Calu3 (cell line): ENCODE measurements at regions not wholly inside any gene's neighbourhood (a gene's known extent, or its start where the extent isn't known, plus 50 kb on each side); places are given as distances from the start of the nearest gene placed in this dataset.
A peak's percentile ranks its signal among the peaks of the same experiment; 100 is the strongest.

Experiments
- BruUV-seq: library from RNA; stranded (reverse); fragments of 400-500 nt; replicated peaks from 2 replicates; lab custom pipeline; 2021; lab: Mats Ljungman, UMichigan
- CTCF ChIA-PET: fragments of 300-600 bp; sonication (Branson Sonifier 250); formaldehyde crosslinking; loops from one replicate; lab custom pipeline; 2022; ENCODE audit warnings: antibody characterized with exemption; lab: Charles Lee
- DNase-seq: peaks from one replicate; pipeline ENCODE4 v3.0.0; 2022
- H3K27ac Mint-ChIP-seq: one replicate; pipeline ENCODE4 v1.8.0; 2022; ENCODE audit warnings: mixed read lengths; ENCODE audit not compliant: unreplicated experiment
- H3K27me3 Mint-ChIP-seq: one replicate; pipeline ENCODE4 v1.8.0; 2022; ENCODE audit warnings: mixed read lengths; ENCODE audit not compliant: unreplicated experiment
- H3K36me3 Mint-ChIP-seq: one replicate; pipeline ENCODE4 v1.8.0; 2022; ENCODE audit warnings: mild to moderate bottlenecking, moderate library complexity, mixed read lengths; ENCODE audit not compliant: insufficient read depth, unreplicated experiment
- H3K4me1 Mint-ChIP-seq: one replicate; pipeline ENCODE4 v1.8.0; 2022; ENCODE audit warnings: mild to moderate bottlenecking, low read depth, mixed read lengths; ENCODE audit not compliant: unreplicated experiment
- H3K4me3 Mint-ChIP-seq: one replicate; pipeline ENCODE4 v1.8.0; 2022; ENCODE audit warnings: mild to moderate bottlenecking, low read depth, moderate library complexity, mixed read lengths; ENCODE audit not compliant: unreplicated experiment
- H3K9me3 Mint-ChIP-seq: one replicate; pipeline ENCODE4 v1.8.0; 2022; ENCODE audit warnings: low read depth, mixed read lengths; ENCODE audit not compliant: unreplicated experiment
- intact Hi-C: fragments of 100-400 bp; cut with micrococcal nuclease; formaldehyde crosslinking; loops from one replicate; pipeline ENCODE4 v1.10.0; 2022; ENCODE audit not compliant: unreplicated experiment
- TF ChIP-seq, protein P1 (sequence below): fragments of 200-600 bp; IDR thresholded peaks from one replicate; pipeline ENCODE4 v1.8.0; 2022; ENCODE audit warnings: antibody characterized with exemption; ENCODE audit not compliant: unreplicated experiment

DNA sequence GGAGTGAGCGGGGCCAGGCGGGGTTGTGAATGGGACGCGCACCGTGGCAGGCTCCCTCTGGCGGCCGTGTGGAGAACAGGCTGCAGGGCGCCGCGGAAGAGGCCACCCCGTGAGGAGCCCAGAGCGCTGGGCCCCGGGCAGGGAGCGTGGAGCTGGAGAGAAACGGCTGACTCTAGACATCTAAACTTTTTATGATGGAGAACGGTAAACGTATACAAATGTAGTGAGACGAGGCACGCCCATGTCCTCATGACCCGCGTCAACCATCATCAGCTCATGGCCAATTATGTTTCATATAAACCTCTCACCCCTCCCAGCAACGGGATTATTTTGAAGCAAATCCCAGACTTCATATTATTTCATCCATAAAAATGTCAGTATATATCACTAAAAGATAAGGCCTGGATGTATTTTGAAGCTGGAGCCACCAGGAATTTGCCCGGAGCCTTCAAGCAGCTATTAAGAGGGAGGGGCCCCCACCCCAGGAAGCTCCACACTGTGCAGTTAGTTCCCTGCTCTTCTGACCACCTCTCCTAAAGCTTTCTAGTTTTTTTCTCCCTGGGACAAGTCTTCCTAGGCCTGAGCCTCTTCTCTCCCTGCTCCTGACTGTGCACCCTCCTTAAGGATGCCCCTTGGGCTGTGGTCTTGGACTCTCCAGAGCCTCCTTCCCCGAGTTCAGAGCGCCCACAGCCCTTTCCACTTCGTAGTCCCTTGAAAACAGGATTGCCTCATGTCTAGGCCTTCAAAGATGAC is 149.5 kb downstream of the SMAD6 start:
- Mint-ChIP-seq H3K27me3 (peaks cover 8% of the 10 kb centered on the region), H3K4me1 (peaks cover 17% of the 10 kb centered on the region), H3K4me3 (no peak overlapping the region), H3K27ac (no peak overlapping the region), H3K36me3 (peaks cover 3% of the 10 kb centered on the region), H3K9me3 (no peaks in the 10 kb centered on the region)
- TF ChIP-seq, protein P1, sequence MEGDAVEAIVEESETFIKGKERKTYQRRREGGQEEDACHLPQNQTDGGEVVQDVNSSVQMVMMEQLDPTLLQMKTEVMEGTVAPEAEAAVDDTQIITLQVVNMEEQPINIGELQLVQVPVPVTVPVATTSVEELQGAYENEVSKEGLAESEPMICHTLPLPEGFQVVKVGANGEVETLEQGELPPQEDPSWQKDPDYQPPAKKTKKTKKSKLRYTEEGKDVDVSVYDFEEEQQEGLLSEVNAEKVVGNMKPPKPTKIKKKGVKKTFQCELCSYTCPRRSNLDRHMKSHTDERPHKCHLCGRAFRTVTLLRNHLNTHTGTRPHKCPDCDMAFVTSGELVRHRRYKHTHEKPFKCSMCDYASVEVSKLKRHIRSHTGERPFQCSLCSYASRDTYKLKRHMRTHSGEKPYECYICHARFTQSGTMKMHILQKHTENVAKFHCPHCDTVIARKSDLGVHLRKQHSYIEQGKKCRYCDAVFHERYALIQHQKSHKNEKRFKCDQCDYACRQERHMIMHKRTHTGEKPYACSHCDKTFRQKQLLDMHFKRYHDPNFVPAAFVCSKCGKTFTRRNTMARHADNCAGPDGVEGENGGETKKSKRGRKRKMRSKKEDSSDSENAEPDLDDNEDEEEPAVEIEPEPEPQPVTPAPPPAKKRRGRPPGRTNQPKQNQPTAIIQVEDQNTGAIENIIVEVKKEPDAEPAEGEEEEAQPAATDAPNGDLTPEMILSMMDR = peak; percentile 89
- no TSS peak for BruUV-seq
- peak; percentile 92 for DNase-seq
- CTCF ChIA-PET = interaction anchor here (0.5 to 4.4 kb wide), 24 partner anchors 9 to 298 kb away, joined by 3 to 38 read pairs (median 6); partner anchors contain the start of gene SMAD6
- intact Hi-C loops = loop anchor here (5.0 kb wide), 3 partner anchors 79 to 234 kb away; no protein-coding TSS in a partner anchor

DNA sequence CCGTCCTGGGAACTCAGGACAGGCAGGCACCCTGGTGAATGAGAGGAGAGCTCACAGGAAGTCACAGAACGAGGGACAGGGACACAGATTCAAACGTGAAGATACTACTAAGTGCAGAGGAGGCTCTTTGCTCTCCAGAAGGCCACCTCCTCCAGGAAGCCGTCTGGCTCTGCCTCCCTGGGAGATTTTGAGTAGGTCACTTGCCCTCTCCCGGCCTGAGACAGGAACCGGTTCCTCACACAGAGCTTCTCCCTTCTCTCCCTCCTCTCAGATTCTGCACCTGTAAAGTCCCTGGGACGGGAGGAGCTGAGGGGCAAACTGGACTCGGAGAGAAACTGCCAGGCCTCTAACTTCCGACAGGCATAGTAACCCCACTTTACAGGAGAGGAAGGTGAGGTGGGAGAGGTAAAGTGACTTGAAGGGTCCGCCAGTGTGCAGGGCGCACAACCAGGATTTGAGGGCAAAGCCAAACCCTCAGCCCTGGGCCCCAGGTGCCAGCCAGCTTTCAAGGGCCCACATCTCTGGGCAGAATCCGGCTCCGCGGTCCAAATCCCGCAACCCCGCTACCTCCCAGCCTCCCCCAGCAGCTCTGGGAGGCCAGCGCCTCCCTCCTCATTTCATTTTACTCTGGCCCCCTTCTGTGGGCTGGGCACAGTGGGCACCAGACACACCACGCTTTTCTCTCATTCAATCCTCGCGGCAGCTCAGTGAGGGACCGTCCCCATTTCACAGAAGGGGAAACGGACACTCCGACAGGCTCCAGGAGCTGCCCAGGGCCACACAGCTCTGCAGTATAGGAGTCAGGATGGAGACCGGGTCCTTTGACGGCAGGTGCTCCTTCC is 150.2 kb downstream of the SMAD6 start:
- Mint-ChIP-seq H3K4me1 (peaks cover 17% of the 10 kb centered on the region), H3K27ac (no peak overlapping the region), H3K36me3 (peaks cover 3% of the 10 kb centered on the region), H3K4me3 (no peak overlapping the region), H3K9me3 (no peaks in the 10 kb centered on the region), H3K27me3 (peaks cover 8% of the 10 kb centered on the region)
- BruUV-seq = no TSS peak
- no peak for DNase-seq
- TF ChIP-seq, protein P1 = no peak
- CTCF ChIA-PET = interaction anchor here (0.9 to 4.4 kb wide), 19 partner anchors 9 to 249 kb away, joined by 3 to 38 read pairs (median 6); partner anchors contain the start of gene SMAD6
- intact Hi-C loops = loop anchor here (5.0 kb wide), 3 partner anchors 80 to 235 kb away; no protein-coding TSS in a partner anchor

DNA sequence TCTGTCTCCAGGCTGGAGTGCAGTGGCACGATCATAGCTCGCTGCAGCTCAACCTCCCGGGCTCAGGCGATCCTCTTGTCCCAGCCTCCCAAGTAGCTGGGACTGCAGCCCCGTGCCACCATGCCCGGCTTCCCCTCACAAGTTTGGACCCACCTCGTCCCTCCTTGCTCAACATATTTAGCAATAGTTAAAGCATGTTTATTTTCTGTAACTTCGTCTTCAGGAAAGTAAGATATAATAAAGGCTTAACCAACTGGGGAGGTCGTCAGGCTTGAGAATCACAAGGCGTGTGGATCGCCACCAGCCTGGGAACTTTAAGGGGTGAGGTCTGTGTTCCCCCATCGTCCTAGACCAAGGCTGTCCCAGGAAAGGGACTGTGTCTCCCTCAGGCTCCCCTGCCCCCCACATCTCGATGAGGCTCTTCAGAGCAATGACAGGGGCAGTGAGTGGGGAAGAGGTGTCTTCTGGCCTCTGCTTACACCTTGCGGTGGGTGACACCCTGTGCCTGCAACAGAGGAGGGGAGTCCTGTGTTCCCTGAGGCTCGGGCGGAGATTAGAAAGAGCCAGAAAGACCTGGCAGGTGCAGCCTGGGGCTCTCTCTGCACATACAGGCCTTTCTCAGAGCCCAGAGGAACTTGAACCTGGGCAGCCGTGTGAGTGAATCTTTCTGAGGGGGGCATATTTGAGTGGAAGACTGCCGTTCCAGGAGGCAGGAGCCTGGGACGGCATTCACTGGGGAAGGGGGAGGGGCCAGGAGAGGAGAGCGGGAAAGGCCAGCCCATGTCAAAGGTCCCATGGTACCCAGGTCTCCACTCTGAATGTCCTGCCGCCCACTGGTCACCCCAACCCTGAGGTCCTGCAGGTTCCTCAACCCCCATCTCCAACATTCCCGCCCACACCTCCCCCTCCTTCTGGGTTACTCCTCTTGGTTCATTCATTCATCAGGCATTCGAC is 152.3 kb downstream of the SMAD6 start:
- Mint-ChIP-seq H3K9me3 (no peaks in the 10 kb centered on the region), H3K27me3 (peaks cover 8% of the 10 kb centered on the region), H3K36me3 (peaks cover 3% of the 10 kb centered on the region), H3K4me1 (peaks cover 17% of the 10 kb centered on the region), H3K4me3 (peak overlapping the region; percentile 41), H3K27ac (no peak overlapping the region)
- no TSS peak for BruUV-seq
- intact Hi-C loops = loop anchor here (5.0 kb wide), 3 partner anchors 82 to 237 kb away; no protein-coding TSS in a partner anchor
- DNase-seq = no peak
- CTCF ChIA-PET = interaction anchor here (0.6 to 4.4 kb wide), 8 partner anchors 62 to 447 kb away, joined by 3 to 38 read pairs (median 4); no protein-coding TSS in a partner anchor
- TF ChIP-seq, protein P1 = no peak
